Peyer's patch (tissue), 4 donors: ENCODE measurements at regions not wholly inside any gene's neighbourhood (a gene's known extent, or its start where the extent isn't known, plus 50 kb on each side); places are given as distances from the start of the nearest gene placed in this dataset.
"Not testable (repeated sequence)": the region's sequence is repeated elsewhere in the genome, so short reads cannot be mapped to it uniquely, and the experiment has no call there.

Source experiments
- DNase-seq, 3 donors: peaks; one replicate each; pipeline ENCODE4 v3.0.0-alpha.2; 2017 to 2019
- H3K27ac ChIP-seq, 4 donors: fragments of 200-600 bp; sonication (generic); one replicate each; pipeline ENCODE4 v1.5.1; 2016 to 2019
- H3K27me3 ChIP-seq, 2 donors: fragments of 200-600 bp; sonication (generic); one replicate each; pipeline ENCODE4 v1.5.1; 2019
- H3K36me3 ChIP-seq, 3 donors: fragments of 200-600 bp; sonication (generic); one replicate each; pipeline ENCODE4 v1.5.1; 2016 to 2019
- H3K4me1 ChIP-seq, 4 donors: fragments of 200-600 bp; sonication (generic); one replicate each; pipeline ENCODE4 v1.5.1; 2016 to 2019
- H3K4me3 ChIP-seq, 4 donors: fragments of 200-600 bp; sonication (generic); 1 replicate in 3 of 4; 2 replicates in 1 of 4; pipeline ENCODE4 v1.5.1; 2016 to 2019; ENCODE audit warnings: mild to moderate bottlenecking in 1 of 4
- H3K9me3 ChIP-seq, 4 donors: fragments of 200-600 bp; sonication (generic); one replicate each; pipeline ENCODE4 v1.5.1; 2016 to 2019; ENCODE audit warnings: mild to moderate bottlenecking in 1 of 4
- CTCF ChIP-seq, 6 experiments: fragments of 450-650 bp in 4 of 6; fragments of 200-600 bp in 2 of 6; sonication (generic) in 1 of 6; IDR thresholded peaks; one replicate each; pipeline ENCODE4 v1.5.1; 2017 to 2019; ENCODE audit warnings: antibody characterized with exemption in 6 of 6, mild to moderate bottlenecking in 3 of 6, moderate library complexity in 1 of 6
- POLR2A ChIP-seq, 2 donors: fragments of 450-650 bp; IDR thresholded peaks; one replicate each; pipeline ENCODE4 v1.5.1; 2017; ENCODE audit warnings: antibody characterized with exemption in 2 of 2, mild to moderate bottlenecking in 2 of 2, moderate library complexity in 2 of 2

GRCh38 chr6:167405778-167406532, 81.1 kb downstream of the TTLL2 start:
- H3K9me3 ChIP-seq = no peaks in the 10 kb centered on the region
- H3K4me3 ChIP-seq = no peak overlapping the region
- peaks cover 0 to 8% (median 0%) of the 10 kb centered on the region in 4 donors for H3K4me1 ChIP-seq
- no peaks in the 10 kb centered on the region for H3K27me3 ChIP-seq
- H3K36me3 ChIP-seq = no peaks in the 10 kb centered on the region
- DNase-seq = no peak
- no peak overlapping the region for H3K27ac ChIP-seq
- no peak for TF ChIP-seq POLR2A (IDR thresholded peaks at IDR 0.05)
- TF ChIP-seq CTCF (IDR thresholded peaks at IDR 0.05) = no peak

- H3K27ac ChIP-seq, H3K36me3 ChIP-seq, H3K4me1 ChIP-seq, DNase-seq, H3K4me3 ChIP-seq, H3K27me3 ChIP-seq, H3K9me3 ChIP-seq: not testable (repeated sequence)
Measured at GRCh38 chr6:167406533-167407238, 81.8 kb downstream of the TTLL2 start.

GRCh38 chr6:167407239-167408064, 82.6 kb downstream of the TTLL2 start:
- no peaks in the 10 kb centered on the region for H3K27me3 ChIP-seq
- H3K36me3 ChIP-seq = no peaks in the 10 kb centered on the region
- TF ChIP-seq POLR2A (IDR thresholded peaks at IDR 0.05) = no peak
- TF ChIP-seq CTCF (IDR thresholded peaks at IDR 0.05) = no peak
- no peak overlapping the region for H3K27ac ChIP-seq
- DNase-seq = no peak
- H3K4me3 ChIP-seq = no peak overlapping the region
- no peaks in the 10 kb centered on the region for H3K4me1 ChIP-seq
- H3K9me3 ChIP-seq = no peaks in the 10 kb centered on the region

GRCh38 chr6:167408235-167408869, 83.5 kb downstream of the TTLL2 start:
- Histone ChIP-seq H3K27ac (no peak overlapping the region), H3K27me3 (no peaks in the 10 kb centered on the region), H3K4me1 (no peaks in the 10 kb centered on the region), H3K9me3 (no peaks in the 10 kb centered on the region), H3K4me3 (no peak overlapping the region), H3K36me3 (no peaks in the 10 kb centered on the region)
- no peak for DNase-seq
- TF ChIP-seq POLR2A (IDR thresholded peaks at IDR 0.05) (no peak), CTCF (IDR thresholded peaks at IDR 0.05) (no peak)

GRCh38 chr6:167409079-167409478, 84.2 kb downstream of the TTLL2 start:
- Histone ChIP-seq H3K27me3 (no peaks in the 10 kb centered on the region), H3K9me3 (no peaks in the 10 kb centered on the region), H3K27ac (no peak overlapping the region), H3K4me1 (no peaks in the 10 kb centered on the region), H3K36me3 (no peaks in the 10 kb centered on the region), H3K4me3 (no peak overlapping the region)
- no peak for TF ChIP-seq CTCF (IDR thresholded peaks at IDR 0.05)
- no peak for TF ChIP-seq POLR2A (IDR thresholded peaks at IDR 0.05)
- no peak for DNase-seq
